IPS-NIHi7 (cell line): ENCODE measurements at regions not wholly inside any gene's neighbourhood (a gene's known extent, or its start where the extent isn't known, plus 50 kb on each side); places are given as distances from the start of the nearest gene placed in this dataset.
"Not testable (repeated sequence)": the region's sequence is repeated elsewhere in the genome, so short reads cannot be mapped to it uniquely, and the experiment has no call there.

Experiments used
- DNase-seq: peaks from one replicate; pipeline ENCODE4 v3.0.0; 2012; ENCODE audit warnings: mixed read lengths; ENCODE audit errors: extremely low spot score

DNA sequence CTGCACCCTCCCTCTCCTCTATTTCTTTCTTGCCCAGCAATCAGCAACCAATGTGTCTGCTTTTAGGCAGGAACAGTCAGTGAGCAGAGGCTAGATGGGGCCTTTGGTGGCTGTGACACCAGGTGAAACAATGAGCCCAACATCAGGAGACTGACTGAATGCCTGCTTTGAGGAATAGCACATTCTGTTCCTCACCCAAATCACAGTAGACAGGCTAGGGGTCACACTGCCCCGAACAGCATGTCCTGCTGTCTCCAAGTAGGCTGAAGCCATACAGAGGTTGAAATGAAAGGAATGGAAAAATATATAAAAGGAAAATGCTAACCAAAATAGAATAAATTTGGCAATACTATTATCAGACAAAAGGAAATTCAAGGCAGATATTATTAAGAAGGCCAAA lies 122.5 kb upstream of the GDNF start:
- no peak for DNase-seq

DNA sequence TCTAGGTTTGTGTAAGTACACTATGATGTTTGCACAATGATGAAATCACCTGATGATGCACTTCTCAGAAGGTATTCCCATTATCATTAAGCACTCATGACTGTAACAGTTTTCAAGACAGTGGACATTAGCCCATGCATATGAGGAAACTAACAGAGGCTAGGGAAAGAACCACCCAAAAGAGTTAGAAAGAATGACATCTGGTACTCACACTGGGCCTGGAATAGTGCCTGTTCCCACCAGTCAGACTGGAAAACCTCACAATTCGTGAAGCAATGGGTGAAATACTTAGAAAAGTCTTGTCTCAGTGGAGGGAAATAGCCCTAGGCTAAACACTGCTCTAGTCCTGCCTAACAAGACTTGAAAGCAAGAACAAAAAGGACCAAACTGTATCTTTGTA lies 117.4 kb upstream of the GDNF start:
- no peak for DNase-seq

DNA sequence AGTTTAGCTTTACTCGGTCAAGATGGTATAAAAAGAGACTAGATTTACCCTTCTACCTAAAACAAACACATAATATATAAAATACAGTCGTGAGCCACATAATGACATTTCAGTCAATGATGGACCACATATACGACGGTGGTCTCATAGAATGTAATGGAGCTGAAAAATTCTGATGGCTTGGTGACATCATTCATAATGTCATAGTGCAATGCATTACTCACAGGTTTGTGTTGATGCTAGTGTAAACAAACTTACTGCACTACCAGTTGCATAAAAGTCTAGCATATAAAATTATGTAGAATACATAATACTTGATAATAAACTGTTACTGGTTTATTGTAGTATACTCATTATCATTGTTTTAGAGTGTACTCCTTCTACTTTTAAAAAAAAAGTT lies 115.9 kb upstream of the GDNF start:
- DNase-seq = no peak

DNA sequence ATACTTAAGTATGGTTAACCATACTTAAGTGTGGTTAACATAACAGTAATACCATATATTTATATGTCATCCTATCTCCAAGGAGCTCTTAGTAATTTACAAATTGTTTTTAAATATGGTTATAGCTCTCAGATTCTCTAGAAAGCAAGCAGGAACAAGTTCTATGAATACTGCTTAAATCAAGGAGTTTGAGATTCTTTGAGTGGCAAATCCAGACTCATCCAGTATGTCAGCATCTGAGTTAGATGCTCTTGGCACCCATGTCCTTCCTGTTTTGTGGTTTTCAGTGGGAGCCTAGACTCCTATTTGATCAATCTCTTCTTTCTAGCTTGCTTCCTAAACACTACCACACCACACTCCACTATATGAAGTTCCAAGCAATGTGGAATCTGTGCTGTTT lies 114.7 kb upstream of the GDNF start:
- DNase-seq = no peak

DNA sequence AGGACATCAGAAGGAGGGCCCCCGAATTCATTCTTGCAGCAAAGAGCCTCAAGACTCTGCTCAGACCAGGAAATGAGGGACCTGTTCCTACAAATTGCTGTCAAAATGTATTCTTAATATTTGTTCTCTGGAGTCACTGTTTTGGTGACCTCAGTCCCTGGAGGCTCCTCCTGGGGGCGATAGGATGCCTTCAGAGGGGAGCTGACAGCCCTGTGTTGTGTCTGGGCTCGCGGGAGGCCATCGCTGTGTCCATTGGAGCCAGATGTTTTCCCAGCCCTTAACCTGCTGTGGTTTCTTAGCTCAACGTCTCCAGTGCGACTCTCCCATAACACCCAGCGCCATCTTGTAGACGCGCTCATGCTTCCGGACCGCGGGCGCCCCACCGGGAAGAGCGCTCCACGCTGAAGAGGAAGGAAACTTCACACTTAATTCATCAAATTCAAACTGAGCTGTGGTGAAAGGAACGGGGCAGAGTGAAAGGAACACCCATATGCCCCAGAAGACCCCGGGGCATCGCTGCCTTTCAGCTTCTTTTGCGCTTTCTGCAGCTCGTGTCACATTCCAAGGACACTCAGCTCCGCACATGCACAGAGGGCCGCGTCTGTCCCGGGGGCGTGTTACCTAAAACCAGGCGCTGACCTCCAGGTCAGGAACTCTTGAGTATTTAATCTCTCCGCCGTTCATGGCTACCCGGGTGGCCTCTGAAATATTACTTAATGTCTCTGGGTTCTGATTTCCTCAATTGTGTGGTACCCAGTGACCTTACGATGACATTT lies 112.3 kb upstream of the GDNF start:
- peak; percentile 48 for DNase-seq

DNA sequence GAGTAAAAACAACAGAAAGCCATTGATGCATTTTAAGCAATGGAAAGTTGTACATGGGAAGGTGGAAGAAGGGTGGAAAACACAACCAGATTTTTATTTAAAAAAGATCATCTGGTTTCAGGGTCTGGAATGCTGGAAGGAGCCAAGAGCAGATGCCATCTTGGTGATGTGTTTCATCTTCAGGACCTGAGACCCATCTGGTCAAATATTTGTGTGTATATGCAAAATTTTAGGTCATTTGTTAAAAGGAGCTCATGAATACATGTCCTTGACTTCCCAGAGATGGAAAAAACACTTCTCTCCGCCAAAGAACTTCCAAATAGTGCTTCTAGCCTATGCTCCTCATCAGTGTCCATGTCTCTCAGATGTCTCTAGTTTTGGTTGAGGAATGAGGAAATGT lies 110.6 kb upstream of the GDNF start:
- DNase-seq = no peak

DNA sequence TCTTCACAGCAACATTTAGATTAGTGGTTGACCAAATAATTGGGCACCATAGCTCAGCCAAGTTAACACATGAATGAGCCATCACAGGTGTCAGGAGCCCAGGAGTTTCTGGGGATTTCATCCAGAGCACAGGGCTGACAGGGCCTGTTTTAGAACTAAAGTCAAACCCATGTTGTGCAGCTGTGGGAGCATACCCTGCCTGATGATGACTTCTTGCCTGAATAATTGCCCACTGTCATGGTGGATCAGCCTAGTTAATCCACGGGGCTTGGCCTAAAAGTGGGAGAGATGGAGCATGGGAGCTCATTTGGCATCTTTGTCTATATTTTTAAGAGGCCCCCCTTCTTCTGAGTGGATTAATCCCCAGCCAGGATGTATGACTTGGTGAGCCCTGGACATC lies 105.6 kb upstream of the GDNF start:
- DNase-seq = no peak

DNA sequence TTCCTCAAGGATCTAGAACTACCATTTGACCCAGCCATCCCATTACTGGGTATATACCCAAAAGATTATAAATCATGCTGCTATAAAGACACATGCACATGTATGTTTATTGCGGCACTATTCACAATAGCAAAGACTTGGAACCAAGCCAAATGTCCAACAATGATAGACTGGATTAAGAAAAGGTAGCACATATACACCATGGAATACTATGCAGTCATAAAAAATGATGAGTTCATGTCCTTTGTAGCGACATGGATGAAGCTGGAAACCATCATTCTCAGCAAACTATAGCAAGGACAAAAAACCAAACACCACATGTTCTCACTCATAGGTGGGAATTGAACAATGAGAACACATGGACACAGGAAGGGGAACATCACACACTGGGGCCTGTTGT lies 103.3 kb upstream of the GDNF start:
- not testable (repeated sequence) for DNase-seq

DNA sequence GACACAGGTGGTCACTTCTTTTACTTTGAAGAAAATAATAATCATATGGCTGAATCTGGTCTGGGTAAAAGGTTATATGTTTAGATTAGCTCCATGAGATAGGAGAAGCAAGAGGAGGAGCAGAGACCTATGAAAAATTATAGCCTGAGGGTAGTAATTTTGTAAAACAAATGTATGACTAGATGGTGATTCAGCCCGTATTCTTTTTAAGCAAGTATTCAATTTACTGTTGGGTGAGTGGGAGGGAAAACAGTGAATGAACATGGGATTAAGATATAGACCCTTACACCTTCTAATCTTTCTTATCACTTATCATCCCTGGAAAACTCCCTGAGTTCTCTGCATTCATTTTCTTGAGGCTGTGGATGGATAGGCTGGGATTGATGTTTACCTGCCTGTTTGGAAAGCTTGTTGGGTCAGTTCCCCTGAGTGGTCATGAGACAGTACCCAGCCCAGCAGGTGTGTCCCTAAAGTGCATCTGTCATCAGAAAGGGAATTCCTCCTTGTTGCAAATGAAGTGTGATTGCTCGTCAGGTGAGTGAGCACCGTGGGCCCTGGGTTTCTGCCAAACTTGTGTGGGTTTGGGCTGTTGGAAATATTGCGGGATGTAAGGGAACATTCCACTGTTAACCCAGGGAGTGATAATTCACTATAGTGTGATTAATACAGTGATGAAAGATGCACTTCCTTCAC lies 101.2 kb upstream of the GDNF start:
- no peak for DNase-seq

DNA sequence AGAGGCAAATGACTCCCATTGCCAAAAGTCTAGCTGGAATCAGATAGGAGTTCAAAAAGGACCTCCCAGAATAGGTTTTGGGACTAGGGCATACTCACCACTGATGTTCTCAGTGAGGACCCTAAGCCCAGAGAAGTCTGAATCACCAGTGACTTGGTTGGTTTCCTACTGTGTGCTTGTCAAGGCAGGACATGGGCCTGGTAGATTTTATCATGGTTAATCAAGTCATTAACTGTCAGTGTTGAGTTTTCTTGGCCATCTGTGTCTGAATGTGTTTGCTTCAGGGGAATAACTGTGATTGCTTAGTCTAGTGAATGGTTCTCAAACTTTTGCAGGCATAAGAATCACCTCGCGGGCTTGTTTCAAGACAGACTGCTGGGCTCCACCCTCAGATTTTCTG lies 99.0 kb upstream of the GDNF start:
- DNase-seq = no peak

DNA sequence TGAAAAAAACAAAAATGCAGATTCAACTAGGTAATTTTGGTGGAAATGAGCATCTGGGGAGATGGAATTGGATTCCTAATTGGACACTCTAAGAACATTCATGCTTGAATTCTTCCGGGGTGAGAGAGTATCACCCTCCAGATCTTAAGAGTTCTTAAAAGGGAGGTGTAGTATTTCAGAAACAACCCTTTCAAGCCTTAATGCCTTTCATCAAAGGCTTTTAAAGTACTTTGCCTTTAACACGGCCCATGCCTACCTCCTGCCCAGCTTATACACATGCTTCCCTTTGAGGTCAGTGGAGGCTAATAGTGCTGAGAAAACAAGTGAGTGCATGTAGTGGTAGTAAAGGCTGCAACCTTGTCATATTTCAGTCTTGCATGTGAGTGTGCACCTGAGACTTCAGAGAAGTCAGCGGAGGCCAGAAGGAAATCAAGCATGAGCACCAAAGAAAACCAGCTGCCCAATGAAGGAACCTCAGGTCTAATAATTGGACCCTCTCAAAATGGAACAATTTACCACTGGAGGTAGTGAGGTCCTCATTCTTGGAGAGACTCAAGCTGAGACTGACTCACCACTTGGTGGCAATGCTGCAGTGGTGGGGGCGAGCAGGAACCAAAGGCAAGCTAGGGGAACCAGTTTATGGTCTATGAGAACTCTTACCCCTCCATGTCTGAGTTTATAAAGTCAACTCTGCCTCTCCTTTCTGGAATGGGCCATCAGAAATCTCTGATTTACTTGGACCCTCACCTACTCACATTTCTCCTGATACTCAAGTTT lies 98.4 kb upstream of the GDNF start:
- DNase-seq = no peak

DNA sequence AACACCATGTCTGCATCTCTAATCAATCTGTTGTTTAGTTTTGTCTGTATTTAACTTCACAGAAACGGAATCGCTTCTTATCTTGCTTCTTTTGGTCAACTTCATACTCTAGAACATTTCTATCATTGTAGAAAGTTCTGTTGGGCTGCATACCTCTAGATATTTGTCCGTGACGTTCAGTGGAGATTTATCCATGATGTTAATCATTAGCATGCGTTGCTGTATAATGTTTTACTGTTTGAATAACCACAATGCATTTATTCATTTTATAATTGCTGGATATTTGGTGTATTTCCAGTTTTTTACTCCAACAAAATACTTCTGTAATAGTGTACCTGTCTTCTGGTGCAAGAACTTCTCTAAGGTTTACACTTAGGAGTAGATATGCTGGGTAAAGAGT lies 96.2 kb upstream of the GDNF start:
- DNase-seq = no peak

DNA sequence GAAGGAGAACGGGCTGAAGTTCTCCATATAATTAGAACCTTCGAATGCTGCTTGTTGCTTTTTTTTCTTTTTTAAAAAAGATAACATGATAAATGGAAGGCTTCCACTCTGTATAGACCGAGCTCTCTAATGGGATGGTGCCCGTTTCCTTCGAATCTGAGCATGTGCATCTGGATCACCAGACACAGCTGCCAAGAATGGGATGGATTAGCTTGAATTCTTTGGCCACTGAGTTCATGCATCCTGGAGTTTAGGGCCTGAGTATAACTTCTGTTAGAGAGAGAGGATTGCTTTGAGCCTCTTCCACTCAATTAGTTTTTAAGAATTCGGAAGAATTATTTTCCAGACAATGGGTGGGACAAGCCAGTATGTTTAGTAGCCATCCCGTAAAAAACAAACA lies 93.7 kb upstream of the GDNF start:
- DNase-seq = no peak

DNA sequence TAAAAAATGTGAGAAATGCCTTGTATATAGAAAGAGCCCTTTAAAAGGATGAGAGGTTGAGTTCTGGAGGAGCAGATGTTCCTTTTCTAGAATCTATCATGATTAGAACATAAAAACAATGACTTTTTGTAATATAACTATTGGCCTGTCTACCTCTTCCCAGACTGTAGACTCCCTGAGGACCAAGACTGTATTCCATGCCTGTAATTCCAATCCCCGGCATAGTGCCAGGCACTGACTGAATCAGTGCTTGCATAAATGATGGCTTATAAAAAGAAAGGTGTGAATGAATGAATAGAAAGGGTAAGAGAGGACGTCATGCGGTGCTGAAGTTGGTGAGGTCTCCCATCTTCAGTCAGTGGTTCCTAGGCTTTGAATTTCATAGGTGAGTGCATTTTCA lies 92.6 kb upstream of the GDNF start:
- DNase-seq = no peak

DNA sequence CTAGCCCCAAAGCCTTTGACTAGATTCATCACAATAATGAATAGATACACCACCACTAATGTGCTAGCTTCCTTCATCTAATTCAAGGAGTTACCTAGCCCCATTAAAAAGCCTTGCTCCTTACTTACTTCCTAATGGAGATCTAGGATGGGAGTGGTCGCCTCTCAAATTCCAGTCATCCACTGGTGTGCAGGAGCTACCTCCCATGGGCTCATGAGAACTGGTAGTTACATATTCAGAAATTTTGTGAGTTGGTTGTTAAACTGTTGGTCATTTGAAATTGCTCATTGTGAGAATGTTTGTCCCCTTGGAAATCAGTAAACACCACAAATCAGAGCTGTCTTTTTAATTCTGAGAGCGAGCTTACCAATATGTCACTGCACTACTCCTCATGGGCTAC lies 91.7 kb upstream of the GDNF start:
- no peak for DNase-seq

DNA sequence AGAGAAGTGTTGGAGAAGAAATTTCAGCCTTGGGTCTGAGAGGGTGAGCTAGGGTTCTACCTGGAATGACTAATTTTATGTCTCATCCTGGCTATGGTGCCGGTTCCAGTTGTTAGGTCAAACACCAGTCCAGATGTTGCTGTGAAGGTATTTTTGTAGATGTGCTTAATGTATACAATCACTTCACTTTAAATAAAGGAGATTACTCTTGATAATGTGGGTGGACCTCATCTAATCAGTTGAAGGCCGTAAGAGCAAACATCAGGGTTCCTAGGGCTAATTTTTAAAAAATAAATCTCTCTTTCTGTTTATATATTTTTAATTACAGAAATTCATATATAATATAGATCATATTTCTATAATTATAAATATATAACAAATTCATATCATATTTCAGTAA lies 90.5 kb upstream of the GDNF start:
- DNase-seq = no peak

DNA sequence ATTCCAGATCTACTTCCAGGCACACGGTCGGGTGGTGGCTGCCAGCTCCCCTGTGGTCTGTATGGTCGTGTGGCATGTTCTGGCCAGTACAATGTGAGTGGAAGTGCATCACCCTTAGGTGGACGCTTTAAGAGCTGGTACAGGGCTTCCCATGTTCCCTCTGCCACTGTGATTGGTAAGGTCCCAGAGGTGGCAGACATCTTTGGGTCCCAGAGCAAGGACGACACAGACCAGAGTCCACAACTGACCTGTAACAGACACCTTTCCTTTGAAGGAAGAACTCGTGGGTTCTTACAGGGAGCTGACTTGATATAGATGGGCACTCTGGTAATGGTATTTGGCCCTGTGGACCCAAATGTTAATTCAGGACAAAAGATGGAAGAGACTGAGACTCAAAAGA lies 90.0 kb upstream of the GDNF start:
- DNase-seq = no peak

DNA sequence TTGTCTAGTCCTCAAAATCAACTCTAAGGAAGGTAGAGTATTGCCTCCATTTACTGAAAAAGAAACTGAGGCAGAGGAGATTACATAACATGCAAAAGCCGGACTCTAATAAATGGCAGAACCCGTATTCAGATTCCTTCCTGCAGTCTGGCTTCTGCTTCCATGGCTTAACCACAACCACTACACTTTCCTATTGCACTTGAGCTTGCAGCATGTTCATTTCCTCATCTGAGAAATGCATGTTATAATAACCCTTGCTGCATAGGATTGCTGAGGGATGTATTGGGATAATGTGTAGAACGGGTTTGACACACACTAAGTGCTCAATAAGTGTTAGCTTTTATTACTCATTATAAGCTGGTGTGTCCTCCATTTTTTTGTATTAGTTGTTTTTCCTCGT lies 87.9 kb upstream of the GDNF start:
- not testable (repeated sequence) for DNase-seq

DNA sequence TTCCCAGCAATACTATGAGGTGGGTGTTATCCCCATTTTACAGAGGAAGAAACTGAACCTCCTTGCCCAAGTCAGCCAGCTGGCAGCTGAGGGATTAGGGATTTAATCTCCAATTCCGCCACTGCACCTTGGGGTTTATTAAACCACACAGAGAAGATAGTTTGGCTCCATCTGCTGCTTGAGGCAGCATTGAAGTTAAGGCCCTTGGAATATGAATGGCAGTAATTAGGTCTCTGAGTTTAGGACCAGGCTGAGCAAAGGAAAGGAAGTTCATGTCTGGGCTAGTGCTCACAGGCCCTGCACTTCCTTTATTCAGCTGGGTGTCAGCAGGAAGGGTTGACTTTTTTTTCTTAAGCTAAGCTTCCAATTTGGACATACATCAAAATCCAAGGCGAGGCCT lies 86.9 kb upstream of the GDNF start:
- no peak for DNase-seq

DNA sequence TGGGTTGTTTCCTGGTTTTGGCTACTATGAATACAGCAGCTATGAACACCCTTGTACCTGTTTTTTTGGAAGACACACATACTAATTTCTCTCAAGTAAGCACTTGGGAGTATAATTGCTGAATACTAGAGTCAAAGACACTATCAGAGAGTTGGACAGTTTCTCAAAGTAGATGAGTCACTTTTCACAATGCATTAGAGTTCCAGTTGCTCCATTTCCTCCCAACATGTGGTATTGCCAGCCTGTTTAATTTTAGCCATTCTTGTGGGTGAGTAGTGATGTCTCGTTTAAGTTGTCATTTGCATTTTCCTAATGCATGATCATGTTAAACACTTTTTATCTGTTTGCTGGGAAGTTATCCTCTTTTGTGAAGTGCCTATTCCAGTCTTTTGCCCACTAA lies 81.6 kb upstream of the GDNF start:
- no peak for DNase-seq

DNA sequence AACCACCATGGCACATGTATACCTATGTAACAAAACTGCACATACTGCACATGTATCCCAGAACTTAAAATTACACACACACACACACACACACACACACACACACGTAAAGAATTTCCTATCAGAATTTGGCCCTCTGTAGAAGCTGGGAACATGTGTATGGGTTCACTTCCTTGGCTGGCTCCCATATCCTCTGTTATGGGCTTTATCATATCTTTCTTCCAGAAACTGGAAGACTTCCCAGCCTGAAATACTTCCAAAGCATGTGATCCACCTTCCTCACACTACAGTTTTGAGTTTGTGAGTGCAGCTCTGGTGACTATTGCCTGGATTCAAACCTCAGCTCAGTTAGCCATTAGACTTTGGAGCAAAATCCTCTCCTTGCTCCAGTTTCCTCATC lies 78.6 kb upstream of the GDNF start:
- DNase-seq = no peak

DNA sequence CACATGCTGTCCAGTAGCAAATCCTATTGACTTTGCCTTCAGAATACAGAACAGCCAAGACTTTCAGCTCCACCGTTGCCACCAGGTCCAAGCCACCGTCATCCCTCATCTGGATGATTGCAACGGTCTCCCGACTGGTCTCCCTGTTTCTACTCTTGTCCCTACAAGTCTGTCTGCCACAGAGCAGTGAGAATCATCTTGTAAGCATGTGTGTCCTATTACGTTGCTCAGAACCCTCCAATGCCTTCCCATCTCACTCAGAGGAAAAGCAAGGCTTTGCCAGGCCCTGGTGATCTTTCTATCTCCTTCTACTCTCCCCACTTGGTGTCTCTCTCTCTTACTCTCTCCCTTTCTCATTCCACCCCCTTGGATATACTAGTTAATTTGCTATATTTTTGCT lies 76.7 kb upstream of the GDNF start:
- DNase-seq = no peak
